ENCODE measurements at regions not wholly inside any gene's neighbourhood (a gene's known extent, or its start where the extent isn't known, plus 50 kb on each side); places are given as distances from the start of the nearest gene placed in this dataset.

GRCh38 chrX:39605183-39605582 is 492.6 kb downstream of the BCOR start:
- Histone ChIP-seq H3K9me3 (ENCODE audit: control insufficient read depth, insufficient read depth, low read length) (no peaks in the 10 kb centered on the region), H3K27ac (ENCODE audit: low read length) (no peak overlapping the region), H3K36me3 (ENCODE audit: control insufficient read depth, insufficient read depth, low read length) (no peaks in the 10 kb centered on the region), H3K27me3 (ENCODE audit: control insufficient read depth, insufficient read depth, low read length) (no peaks in the 10 kb centered on the region), H3K4me3 (ENCODE audit: low read length) (no peak overlapping the region), H3K4me1 (ENCODE audit: control insufficient read depth, insufficient read depth, low read length) (no peaks in the 10 kb centered on the region)
- ATAC-seq (no peak), DNase-seq (no peak)
- TF ChIP-seq, protein P1, sequence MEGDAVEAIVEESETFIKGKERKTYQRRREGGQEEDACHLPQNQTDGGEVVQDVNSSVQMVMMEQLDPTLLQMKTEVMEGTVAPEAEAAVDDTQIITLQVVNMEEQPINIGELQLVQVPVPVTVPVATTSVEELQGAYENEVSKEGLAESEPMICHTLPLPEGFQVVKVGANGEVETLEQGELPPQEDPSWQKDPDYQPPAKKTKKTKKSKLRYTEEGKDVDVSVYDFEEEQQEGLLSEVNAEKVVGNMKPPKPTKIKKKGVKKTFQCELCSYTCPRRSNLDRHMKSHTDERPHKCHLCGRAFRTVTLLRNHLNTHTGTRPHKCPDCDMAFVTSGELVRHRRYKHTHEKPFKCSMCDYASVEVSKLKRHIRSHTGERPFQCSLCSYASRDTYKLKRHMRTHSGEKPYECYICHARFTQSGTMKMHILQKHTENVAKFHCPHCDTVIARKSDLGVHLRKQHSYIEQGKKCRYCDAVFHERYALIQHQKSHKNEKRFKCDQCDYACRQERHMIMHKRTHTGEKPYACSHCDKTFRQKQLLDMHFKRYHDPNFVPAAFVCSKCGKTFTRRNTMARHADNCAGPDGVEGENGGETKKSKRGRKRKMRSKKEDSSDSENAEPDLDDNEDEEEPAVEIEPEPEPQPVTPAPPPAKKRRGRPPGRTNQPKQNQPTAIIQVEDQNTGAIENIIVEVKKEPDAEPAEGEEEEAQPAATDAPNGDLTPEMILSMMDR (IDR thresholded peaks at IDR 0.05): no peak
- intact Hi-C loops (cut with micrococcal nuclease): no loop called here
- H3K36me3 Mint-ChIP-seq: no peaks in the 10 kb centered on the region
- H3K4me1 Mint-ChIP-seq: no peaks in the 10 kb centered on the region
- no peak overlapping the region for H3K4me3 Mint-ChIP-seq
- WGBS (ENCODE audit: insufficient coverage): 74% methylated on average over 3 of the region's 3 CpGs
- H3K27me3 Mint-ChIP-seq (ENCODE audit: low read depth in 2 of 2): peaks cover 4 to 9% of the 10 kb centered on the region in 2 donors
- H3K9me3 Mint-ChIP-seq: no peaks in the 10 kb centered on the region
- H3K27ac Mint-ChIP-seq: no peak overlapping the region

GRCh38 chrX:39605866-39606265 is 491.9 kb downstream of the BCOR start:
- ATAC-seq (no peak), DNase-seq (no peak)
- no peak overlapping the region for H3K27ac ChIP-seq (ENCODE audit: low read length)
- TF ChIP-seq, protein P1 (IDR thresholded peaks at IDR 0.05): no peak
- H3K9me3 ChIP-seq (ENCODE audit: control insufficient read depth, insufficient read depth, low read length): no peaks in the 10 kb centered on the region
- H3K4me1 ChIP-seq (ENCODE audit: control insufficient read depth, insufficient read depth, low read length): no peaks in the 10 kb centered on the region
- H3K36me3 ChIP-seq (ENCODE audit: control insufficient read depth, insufficient read depth, low read length): no peaks in the 10 kb centered on the region
- peaks cover 2 to 6% of the 10 kb centered on the region in 2 donors for H3K27me3 Mint-ChIP-seq (ENCODE audit: low read depth in 2 of 2)
- no peaks in the 10 kb centered on the region for H3K27me3 ChIP-seq (ENCODE audit: control insufficient read depth, insufficient read depth, low read length)
- no peaks in the 10 kb centered on the region for H3K4me1 Mint-ChIP-seq
- no peaks in the 10 kb centered on the region for H3K36me3 Mint-ChIP-seq
- no peak overlapping the region for H3K27ac Mint-ChIP-seq
- H3K4me3 Mint-ChIP-seq: no peak overlapping the region
- no peaks in the 10 kb centered on the region for H3K9me3 Mint-ChIP-seq
- no peak overlapping the region for H3K4me3 ChIP-seq (ENCODE audit: low read length)
- WGBS (ENCODE audit: insufficient coverage): 89% methylated on average over 2 of the region's 2 CpGs
- intact Hi-C loops (cut with micrococcal nuclease): no loop called here

DNA sequence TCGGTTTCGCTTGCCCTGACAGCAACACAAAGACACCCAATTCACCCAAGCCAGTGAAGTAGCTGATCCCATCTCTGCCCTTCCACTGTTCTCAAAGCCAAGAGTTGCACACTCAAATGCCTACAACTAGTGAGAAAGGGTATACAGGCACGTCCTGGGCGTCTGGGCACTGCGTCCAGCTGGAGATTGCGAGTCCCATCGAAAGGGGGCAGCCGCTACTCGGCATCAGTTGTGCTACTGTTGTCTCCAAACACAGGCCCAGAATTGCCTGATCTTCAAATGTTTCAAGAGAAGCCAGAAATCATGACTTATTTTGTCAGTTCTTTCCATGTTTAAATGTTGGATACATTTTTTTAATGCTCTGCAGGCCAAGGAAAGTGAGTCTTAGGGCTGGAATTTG is 487.8 kb downstream of the BCOR start:
- Histone ChIP-seq H3K27ac (ENCODE audit: low read length) (no peak overlapping the region), H3K4me3 (ENCODE audit: low read length) (no peak overlapping the region), H3K36me3 (ENCODE audit: control insufficient read depth, insufficient read depth, low read length) (no peaks in the 10 kb centered on the region), H3K4me1 (ENCODE audit: control insufficient read depth, insufficient read depth, low read length) (peaks cover 10% of the 10 kb centered on the region), H3K9me3 (ENCODE audit: control insufficient read depth, insufficient read depth, low read length) (no peaks in the 10 kb centered on the region), H3K27me3 (ENCODE audit: control insufficient read depth, insufficient read depth, low read length) (no peaks in the 10 kb centered on the region)
- intact Hi-C loops (cut with micrococcal nuclease): no loop called here
- ATAC-seq: no peak
- TF ChIP-seq, protein P1 (IDR thresholded peaks at IDR 0.05): no peak
- Mint-ChIP-seq H3K36me3 (no peaks in the 10 kb centered on the region), H3K27me3 (ENCODE audit: low read depth in 2 of 2) (peaks cover 20 to 28% of the 10 kb centered on the region in 2 donors), H3K27ac (no peak overlapping the region), H3K9me3 (no peaks in the 10 kb centered on the region), H3K4me3 (no peak overlapping the region), H3K4me1 (peaks cover 9 to 12% of the 10 kb centered on the region in 2 donors)
- 94% methylated on average over 9 of the region's 9 CpGs for WGBS (ENCODE audit: insufficient coverage)
- DNase-seq: no peak

DNA sequence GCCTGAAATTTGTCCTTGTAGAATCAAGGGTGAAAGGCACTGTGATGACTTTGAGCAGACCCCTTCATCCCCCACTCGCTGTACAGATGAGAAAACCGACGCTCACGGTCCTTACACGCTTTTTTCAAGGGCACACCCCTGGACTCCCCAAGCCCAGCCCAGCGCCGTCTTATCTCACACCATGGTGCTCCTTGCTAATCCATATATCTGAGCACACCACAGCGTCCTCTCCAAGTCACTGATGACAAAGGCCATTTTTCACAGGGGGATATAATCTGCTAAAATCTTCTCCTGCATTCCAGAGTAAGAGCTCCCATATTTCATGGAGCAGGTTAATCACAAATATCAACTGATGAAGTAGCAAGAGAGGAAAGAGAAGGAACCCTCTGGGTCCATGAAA is 486.3 kb downstream of the BCOR start:
- peaks cover 9 to 12% of the 10 kb centered on the region in 2 donors for H3K4me1 Mint-ChIP-seq
- no peaks in the 10 kb centered on the region for H3K36me3 Mint-ChIP-seq
- H3K27ac Mint-ChIP-seq: no peak overlapping the region
- no peak overlapping the region for H3K27ac ChIP-seq (ENCODE audit: low read length)
- H3K4me1 ChIP-seq (ENCODE audit: control insufficient read depth, insufficient read depth, low read length): peaks cover 10% of the 10 kb centered on the region
- no peaks in the 10 kb centered on the region for H3K27me3 ChIP-seq (ENCODE audit: control insufficient read depth, insufficient read depth, low read length)
- H3K9me3 ChIP-seq (ENCODE audit: control insufficient read depth, insufficient read depth, low read length): no peaks in the 10 kb centered on the region
- H3K4me3 Mint-ChIP-seq: no peak overlapping the region
- no peaks in the 10 kb centered on the region for H3K36me3 ChIP-seq (ENCODE audit: control insufficient read depth, insufficient read depth, low read length)
- peaks cover 20 to 37% of the 10 kb centered on the region in 2 donors for H3K27me3 Mint-ChIP-seq (ENCODE audit: low read depth in 2 of 2)
- ATAC-seq: no peak
- H3K4me3 ChIP-seq (ENCODE audit: low read length): no peak overlapping the region
- TF ChIP-seq, protein P1 (IDR thresholded peaks at IDR 0.05): no peak
- no peak for DNase-seq
- H3K9me3 Mint-ChIP-seq: no peaks in the 10 kb centered on the region
- 94% methylated on average over 8 of the region's 8 CpGs for WGBS (ENCODE audit: insufficient coverage)
- intact Hi-C loops (cut with micrococcal nuclease): no loop called here

Measured in natural killer cell (primary cell).